ENCODE measurements at regions not wholly inside any gene's neighbourhood (a gene's known extent, or its start where the extent isn't known, plus 50 kb on each side); places are given as distances from the start of the nearest gene placed in this dataset.

GRCh38 chr2:236351966-236352525, 87.8 kb upstream of the ASB18 start:
- no peak overlapping the region for H2AFZ ChIP-seq (ENCODE audit: control insufficient read depth, low read length)
- dilution Hi-C loops (cut with MboI; ENCODE audit: extremely low pct_ligation_motif_present, low sequenced_read_pairs): no loop called here
- H4K20me1 ChIP-seq (ENCODE audit: control insufficient read depth, extremely low read depth, insufficient read depth, low read length): no peaks in the 10 kb centered on the region
- no peaks in the 10 kb centered on the region for H3K27me3 ChIP-seq (ENCODE audit: control insufficient read depth, extremely low read depth, insufficient read depth, low read length)
- TF ChIP-seq EZH2 (IDR thresholded peaks at IDR 0.05; ENCODE audit: low read length): no peak
- TF ChIP-seq CTCF (optimal IDR thresholded peaks at IDR 0.05 in 1 of 3, IDR thresholded peaks at IDR 0.05 in 1 of 3, conservative IDR thresholded peaks at IDR 0.05 in 1 of 3; ENCODE audit: extremely low read depth in 1 of 3, insufficient read depth in 2 of 3, low read length in 3 of 3): no peak
- H3K9ac ChIP-seq (ENCODE audit: control insufficient read depth, extremely low read depth, insufficient read depth, low read length): no peak overlapping the region
- no peaks in the 10 kb centered on the region for H3K4me1 ChIP-seq (ENCODE audit: control insufficient read depth, extremely low read depth, insufficient read depth, low read length)
- H3K79me2 ChIP-seq (ENCODE audit: control insufficient read depth, insufficient read depth, low read length): no peaks in the 10 kb centered on the region
- no peaks in the 10 kb centered on the region for H3K9me3 ChIP-seq (ENCODE audit: control insufficient read depth, low read depth, low read length)
- H3K36me3 ChIP-seq (ENCODE audit: control insufficient read depth in 2 of 2, extremely low read depth in 1 of 2, insufficient read depth in 2 of 2, low read length in 2 of 2): no peaks in the 10 kb centered on the region
- no peak for FAIRE-seq
- no peak overlapping the region for H3K4me2 ChIP-seq (ENCODE audit: control insufficient read depth, extremely low read depth, insufficient read depth, low read depth, low read length)
- no peaks in the 10 kb centered on the region for H3K9me1 ChIP-seq (ENCODE audit: control insufficient read depth, extremely low read depth, insufficient read depth, low read length)
- no peak overlapping the region for H3K27ac ChIP-seq (ENCODE audit: control insufficient read depth, insufficient read depth, low read length)
- DNase-seq (ENCODE audit: low read depth, low spot score): no peak
- no peak overlapping the region for H3K4me3 ChIP-seq (ENCODE audit: control insufficient read depth in 2 of 3, extremely low read depth in 1 of 3, insufficient read depth in 2 of 3, low read depth in 1 of 3, low read length in 3 of 3)

- DNase-seq (ENCODE audit: low read depth, low spot score) (no peak), FAIRE-seq (peak; percentile 80)
- H3K4me2 ChIP-seq (ENCODE audit: control insufficient read depth, extremely low read depth, insufficient read depth, low read depth, low read length): no peak overlapping the region
- H4K20me1 ChIP-seq (ENCODE audit: control insufficient read depth, extremely low read depth, insufficient read depth, low read length): no peaks in the 10 kb centered on the region
- dilution Hi-C loops (cut with MboI; ENCODE audit: extremely low pct_ligation_motif_present, low sequenced_read_pairs): no loop called here
- H3K36me3 ChIP-seq (ENCODE audit: control insufficient read depth in 2 of 2, extremely low read depth in 1 of 2, insufficient read depth in 2 of 2, low read length in 2 of 2): no peaks in the 10 kb centered on the region
- H3K9ac ChIP-seq (ENCODE audit: control insufficient read depth, extremely low read depth, insufficient read depth, low read length): no peak overlapping the region
- no peak overlapping the region for H3K4me3 ChIP-seq (ENCODE audit: control insufficient read depth in 2 of 3, extremely low read depth in 1 of 3, insufficient read depth in 2 of 3, low read depth in 1 of 3, low read length in 3 of 3)
- TF ChIP-seq CTCF (optimal IDR thresholded peaks at IDR 0.05 in 1 of 3, IDR thresholded peaks at IDR 0.05 in 1 of 3, conservative IDR thresholded peaks at IDR 0.05 in 1 of 3; ENCODE audit: extremely low read depth in 1 of 3, insufficient read depth in 2 of 3, low read length in 3 of 3): peak; percentile 52 to 73 (median 63)
- no peak for TF ChIP-seq EZH2 (IDR thresholded peaks at IDR 0.05; ENCODE audit: low read length)
- no peaks in the 10 kb centered on the region for H3K9me3 ChIP-seq (ENCODE audit: control insufficient read depth, low read depth, low read length)
- no peak overlapping the region for H2AFZ ChIP-seq (ENCODE audit: control insufficient read depth, low read length)
- H3K4me1 ChIP-seq (ENCODE audit: control insufficient read depth, extremely low read depth, insufficient read depth, low read length): no peaks in the 10 kb centered on the region
- H3K79me2 ChIP-seq (ENCODE audit: control insufficient read depth, insufficient read depth, low read length): no peaks in the 10 kb centered on the region
- no peak overlapping the region for H3K27ac ChIP-seq (ENCODE audit: control insufficient read depth, insufficient read depth, low read length)
- H3K9me1 ChIP-seq (ENCODE audit: control insufficient read depth, extremely low read depth, insufficient read depth, low read length): no peaks in the 10 kb centered on the region
- no peaks in the 10 kb centered on the region for H3K27me3 ChIP-seq (ENCODE audit: control insufficient read depth, extremely low read depth, insufficient read depth, low read length)
Observed at GRCh38 chr2:236352761-236353593, 88.8 kb upstream of the ASB18 start.

Data from keratinocyte (primary cell).